PC-3 (cell line): ENCODE measurements at regions not wholly inside any gene's neighbourhood (a gene's known extent, or its start where the extent isn't known, plus 50 kb on each side); places are given as distances from the start of the nearest gene placed in this dataset.

Source experiments
- ATAC-seq: fragments of 200-7000 bp; cut with Tn5 transposase; 2 replicates; pipeline ENCODE4 v1.9.1; 2020; ENCODE audit warnings: mild to moderate bottlenecking, moderate library complexity
- BruUV-seq: library from RNA; stranded (reverse); fragments of 400-500 nt; replicated peaks from 2 replicates; lab custom pipeline; 2021; lab: Mats Ljungman, UMichigan
- CTCF ChIA-PET: fragments of 300-600 bp; sonication (Branson Sonifier 250); formaldehyde crosslinking; loops from one replicate; lab custom pipeline; 2022; ENCODE audit warnings: antibody characterized with exemption; lab: Charles Lee
- POLR2A ChIA-PET: fragments of 300-600 bp; sonication (Branson Sonifier 250); formaldehyde crosslinking; loops from one replicate; lab custom pipeline; 2022; ENCODE audit warnings: antibody characterized with exemption; ENCODE audit not compliant: unreplicated experiment; lab: Charles Lee
- DNase-seq: peaks from one replicate; pipeline ENCODE4 v3.0.0-alpha.2; 2015
- H2AFZ ChIP-seq: fragments of 300-600 bp; sonication (generic); 2 replicates; pipeline ENCODE4 v1.6.0; 2016; ENCODE audit warnings: antibody characterized with exemption, low read length
- H3F3A ChIP-seq: fragments of 300-600 bp; sonication (generic); one replicate; pipeline ENCODE4 v1.6.0; 2017; ENCODE audit warnings: antibody characterized with exemption, low read length, control low read depth, mild to moderate bottlenecking; ENCODE audit not compliant: unreplicated experiment
- H3K27ac ChIP-seq: fragments of 300-600 bp; sonication (generic); 2 replicates; pipeline ENCODE4 v1.5.1; 2016; ENCODE audit warnings: mild to moderate bottlenecking, low read length
- H3K27me3 ChIP-seq: fragments of 300-600 bp; sonication (generic); 2 replicates; pipeline ENCODE4 v1.6.1; 2016; ENCODE audit warnings: low read length, mixed read lengths
- H3K36me3 ChIP-seq: fragments of 300-600 bp; sonication (generic); 2 replicates; pipeline ENCODE4 v1.6.1; 2016; ENCODE audit warnings: low read depth, mixed run types, low read length, mixed read lengths
- H3K4me1 ChIP-seq: fragments of 300-600 bp; sonication (generic); 2 replicates; pipeline ENCODE4 v1.5.1; 2016; ENCODE audit warnings: low read length; ENCODE audit not compliant: insufficient read depth
- H3K4me2 ChIP-seq: fragments of 300-600 bp; sonication (generic); 2 replicates; pipeline ENCODE4 v1.6.0; 2016; ENCODE audit warnings: low read length
- H3K4me3 ChIP-seq: fragments of 300-600 bp; sonication (generic); 2 replicates; pipeline ENCODE4 v1.5.1; 2016; ENCODE audit warnings: mild to moderate bottlenecking, low read length, mixed read lengths
- H3K79me2 ChIP-seq: fragments of 300-600 bp; sonication (generic); 2 replicates; pipeline ENCODE4 v1.6.1; 2017; ENCODE audit warnings: low read length, mixed read lengths
- H3K9ac ChIP-seq: fragments of 300-600 bp; sonication (generic); 2 replicates; pipeline ENCODE4 v1.6.0; 2016; ENCODE audit warnings: mild to moderate bottlenecking, low read length
- H3K9me2 ChIP-seq: fragments of 300-600 bp; sonication (generic); replicated peaks from 2 replicates; pipeline ENCODE4 v1.6.1; 2016; ENCODE audit warnings: mixed run types, low read length, mixed read lengths
- H3K9me3 ChIP-seq: fragments of 300-600 bp; sonication (generic); 2 replicates; pipeline ENCODE4 v1.6.1; 2016; ENCODE audit warnings: low read length, mixed read lengths
- H4K20me1 ChIP-seq: fragments of 300-600 bp; sonication (generic); 2 replicates; pipeline ENCODE4 v1.6.1; 2016; ENCODE audit warnings: low read length, mixed read lengths
- CTCF ChIP-seq: fragments of 300-600 bp; sonication (generic); conservative IDR thresholded peaks from 2 replicates; pipeline ENCODE4 v1.5.1; 2017; ENCODE audit warnings: antibody characterized with exemption, low read depth, mild to moderate bottlenecking, low read length
- EZH2 ChIP-seq: fragments of 300-600 bp; sonication (generic); IDR thresholded peaks from one replicate; pipeline ENCODE4 v1.6.1; 2017; ENCODE audit warnings: antibody characterized with exemption, mild to moderate bottlenecking, low read length; ENCODE audit not compliant: unreplicated experiment
- EZH2phosphoT487 ChIP-seq: fragments of 300-600 bp; sonication (generic); IDR thresholded peaks from 2 replicates; pipeline ENCODE4 v1.6.1; 2018; ENCODE audit warnings: mild to moderate bottlenecking, antibody characterized with exemption, low read length, borderline replicate concordance
- intact Hi-C: fragments of 100-400 bp; cut with micrococcal nuclease; formaldehyde crosslinking; loops from 2 replicates; pipeline ENCODE4 v1.9.0; 2023

DNA sequence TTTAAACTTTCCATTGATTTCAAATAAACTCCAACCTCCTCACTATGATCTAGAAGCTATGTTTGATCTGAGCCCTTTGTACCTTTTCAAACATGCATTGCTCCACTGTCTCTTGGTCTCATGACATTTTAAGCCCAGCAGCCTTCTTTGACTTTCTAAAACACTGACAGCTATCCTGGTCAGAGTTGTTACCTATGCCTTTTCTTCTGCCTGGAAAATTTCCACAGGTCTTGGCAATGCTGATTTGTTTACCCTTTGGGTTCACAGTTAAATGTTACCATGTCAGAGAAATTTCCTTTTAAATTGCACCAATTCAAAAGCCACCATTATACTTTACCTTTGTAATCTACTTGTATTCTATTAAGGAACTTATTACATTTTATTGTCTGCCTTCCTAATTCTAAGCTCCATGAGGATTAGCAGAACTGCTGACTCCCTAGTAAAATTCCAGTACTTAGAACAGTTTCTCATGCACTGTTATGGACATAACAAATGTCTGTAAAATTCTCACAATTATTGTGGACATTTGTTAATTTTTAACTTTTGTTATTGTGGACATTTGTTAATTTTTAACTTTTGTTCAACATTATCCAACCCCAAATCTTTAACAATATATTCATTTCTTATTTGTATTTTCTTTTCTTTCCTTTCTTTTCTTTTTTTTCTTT, 1064.4 kb downstream of the NCAM2 start:
- no TSS peak for BruUV-seq

GRCh38 chr21:22063140-22063539, 1064.9 kb downstream of the NCAM2 start:
- ATAC-seq (no peak), DNase-seq (no peak)
- intact Hi-C loops: no loop called here
- Histone ChIP-seq H3K27me3 (no peaks in the 10 kb centered on the region), H3K27ac (no peak overlapping the region), H3K9me3 (no peaks in the 10 kb centered on the region), H3K36me3 (no peaks in the 10 kb centered on the region), H2AFZ (no peak overlapping the region), H3K4me3 (no peak overlapping the region), H3K4me1 (no peaks in the 10 kb centered on the region), H4K20me1 (no peaks in the 10 kb centered on the region), H3K79me2 (no peaks in the 10 kb centered on the region), H3K4me2 (no peak overlapping the region), H3F3A (no peaks in the 10 kb centered on the region), H3K9me2 (no peaks in the 10 kb centered on the region), H3K9ac (no peak overlapping the region)
- POLR2A ChIA-PET: no interaction called here
- CTCF ChIA-PET: no interaction called here
- TF ChIP-seq EZH2 (no peak), EZH2phosphoT487 (no peak), CTCF (no peak)
- no TSS peak for BruUV-seq

More for the DNA sequence above, 1064.4 kb downstream of the NCAM2 start:
- no peaks in the 10 kb centered on the region for H3F3A ChIP-seq
- no peak for TF ChIP-seq EZH2phosphoT487
- TF ChIP-seq CTCF: no peak
- no peak for TF ChIP-seq EZH2
- no peak overlapping the region for H3K4me3 ChIP-seq
- no peaks in the 10 kb centered on the region for H3K4me1 ChIP-seq
- H3K9me2 ChIP-seq: no peaks in the 10 kb centered on the region
- no peak overlapping the region for H3K4me2 ChIP-seq
- DNase-seq (no peak), ATAC-seq (no peak)
- H4K20me1 ChIP-seq: no peaks in the 10 kb centered on the region
- no peaks in the 10 kb centered on the region for H3K79me2 ChIP-seq
- no peak overlapping the region for H3K27ac ChIP-seq
- H3K9ac ChIP-seq: no peak overlapping the region
- H2AFZ ChIP-seq: no peak overlapping the region
- ChIA-PET POLR2A (interaction anchor here (0.6 kb wide), 1 partner anchor 949 kb away, joined by 4 read pairs; no protein-coding TSS in a partner anchor), CTCF (no interaction called here)
- intact Hi-C loops: no loop called here
- H3K9me3 ChIP-seq: no peaks in the 10 kb centered on the region
- H3K36me3 ChIP-seq: no peaks in the 10 kb centered on the region
- no peaks in the 10 kb centered on the region for H3K27me3 ChIP-seq

DNA sequence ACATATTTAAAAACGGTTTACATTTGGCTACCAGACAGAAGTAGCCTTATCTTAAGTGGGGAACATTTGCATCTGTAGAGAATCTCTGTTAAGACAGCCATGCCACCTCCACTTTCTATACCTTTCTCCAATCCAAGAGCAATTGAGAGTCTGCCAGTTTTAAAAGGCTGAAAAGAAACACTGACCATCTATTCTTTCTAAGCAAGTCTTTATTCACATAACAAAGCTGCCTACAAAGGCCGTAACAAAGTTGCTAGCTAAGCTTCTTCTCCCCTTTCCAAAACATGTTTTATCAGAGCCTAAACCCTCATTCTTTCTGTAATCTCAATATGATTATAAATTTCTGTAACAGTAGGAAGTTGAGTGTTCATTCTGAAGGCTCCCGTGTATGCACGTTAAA, 1078.3 kb downstream of the NCAM2 start:
- Histone ChIP-seq H3K9me3 (peaks cover 9% of the 10 kb centered on the region), H3K27ac (no peak overlapping the region), H3K4me1 (no peaks in the 10 kb centered on the region), H3K79me2 (no peaks in the 10 kb centered on the region), H3K36me3 (no peaks in the 10 kb centered on the region), H3K9me2 (no peaks in the 10 kb centered on the region), H3F3A (no peaks in the 10 kb centered on the region), H4K20me1 (no peaks in the 10 kb centered on the region), H3K4me3 (no peak overlapping the region), H3K27me3 (no peaks in the 10 kb centered on the region), H3K4me2 (no peak overlapping the region), H2AFZ (no peak overlapping the region), H3K9ac (no peak overlapping the region)
- intact Hi-C loops: no loop called here
- no peak for DNase-seq
- TF ChIP-seq EZH2phosphoT487 (no peak), EZH2 (no peak), CTCF (no peak)
- no TSS peak for BruUV-seq
- ATAC-seq: no peak
- ChIA-PET POLR2A (no interaction called here), CTCF (no interaction called here)
